ENCODE measurements at regions not wholly inside any gene's neighbourhood (a gene's known extent, or its start where the extent isn't known, plus 50 kb on each side); places are given as distances from the start of the nearest gene placed in this dataset.

DNA sequence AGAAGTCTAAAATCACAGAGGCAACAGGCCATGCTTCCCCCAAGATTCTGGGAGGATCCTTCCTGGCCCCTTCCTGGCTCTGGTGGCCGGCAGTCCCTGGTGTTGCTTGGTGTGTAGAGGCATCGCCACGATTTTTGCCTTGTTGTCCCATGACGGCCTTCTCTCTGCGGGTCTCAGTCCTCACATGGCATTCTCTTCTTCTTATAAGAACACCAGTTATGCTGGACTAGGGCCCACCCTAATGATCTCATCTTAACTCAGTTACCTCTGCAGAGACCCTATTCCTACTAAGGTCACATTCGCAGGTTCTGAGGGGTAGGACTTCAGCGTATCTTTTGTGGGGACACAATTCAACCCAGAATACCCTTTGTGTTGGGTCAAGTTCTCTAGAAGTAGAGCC, 168.0 kb downstream of the LINC00237 start:
- no peak for DNase-seq (ENCODE audit: low read depth, low spot score)

DNA sequence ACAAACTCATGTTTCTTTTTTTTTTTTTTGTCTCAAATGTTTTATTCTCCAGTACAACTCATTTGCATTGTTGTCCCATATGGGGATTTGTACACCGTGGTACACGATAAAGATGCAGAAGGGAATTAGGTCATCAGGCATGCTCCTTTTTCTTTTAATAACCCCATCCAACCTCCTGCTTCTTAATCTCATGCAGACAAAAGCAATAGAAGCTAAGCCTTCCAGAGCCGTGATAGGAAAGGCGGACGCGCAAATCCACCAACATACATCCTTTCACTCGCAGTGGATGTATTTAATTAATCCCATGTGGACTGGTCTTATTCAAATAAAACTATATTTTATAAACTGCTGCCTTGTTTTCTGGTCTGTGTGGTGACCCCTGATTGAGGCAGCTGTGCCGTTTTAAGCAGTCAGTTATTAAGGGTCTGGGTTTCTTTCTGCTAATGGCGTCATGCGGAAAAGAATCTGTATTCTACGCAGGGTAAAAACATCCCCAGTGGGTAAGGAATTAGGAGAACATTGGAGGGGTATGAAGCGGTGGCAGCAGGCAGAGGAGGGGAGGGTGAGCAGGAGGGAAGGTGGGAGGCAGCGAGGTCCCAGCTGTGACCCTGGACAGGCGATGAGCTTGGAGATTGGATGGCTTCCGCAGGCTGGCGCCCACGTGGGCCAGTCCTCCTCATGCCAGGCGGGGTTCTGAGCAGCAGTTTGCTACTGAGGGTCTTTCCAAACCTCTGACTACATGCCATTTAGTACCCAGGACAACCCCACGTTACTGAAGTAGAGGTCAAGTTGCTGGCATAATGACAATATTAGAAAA, 172.8 kb downstream of the LINC00237 start:
- DNase-seq (ENCODE audit: low read depth, low spot score): no peak

DNA sequence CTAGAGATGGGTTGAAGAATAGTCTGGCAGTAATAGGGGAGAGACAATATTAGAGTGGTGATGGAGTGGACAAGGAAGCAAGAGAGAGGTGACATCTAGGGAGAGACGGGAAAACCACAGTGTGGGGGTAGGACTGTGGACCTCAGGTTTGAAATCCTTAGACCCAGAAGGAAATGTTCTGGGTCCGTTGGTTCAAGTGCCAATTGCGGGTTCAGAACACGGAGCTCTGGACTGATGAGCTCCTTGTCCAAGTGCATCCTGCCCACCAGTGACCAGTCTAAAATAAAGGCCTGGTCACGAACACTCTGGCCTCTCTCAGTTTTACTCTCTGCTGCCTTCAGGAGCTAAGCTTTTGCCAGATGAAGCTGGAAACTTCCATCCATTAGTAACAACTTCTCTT, 174.0 kb downstream of the LINC00237 start:
- DNase-seq (ENCODE audit: low read depth, low spot score): no peak

DNA sequence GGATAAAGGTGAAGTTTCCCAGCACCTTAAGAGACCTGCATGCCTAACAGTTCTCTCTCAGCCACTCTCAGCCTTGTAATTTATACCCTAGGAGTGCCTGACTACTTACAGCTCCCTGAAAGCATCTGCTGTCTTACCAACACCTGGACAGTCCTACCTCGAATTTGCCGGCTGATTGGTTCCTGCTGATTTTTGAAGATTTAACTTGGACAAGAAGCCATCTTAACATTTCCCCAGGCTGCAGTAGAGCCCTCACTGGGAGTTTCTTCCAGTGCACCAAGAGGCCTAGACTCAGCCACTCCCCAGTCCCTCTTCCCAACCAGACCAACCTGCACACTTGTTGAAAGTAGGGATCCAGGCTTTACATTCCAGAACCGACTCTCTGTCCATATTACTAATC, 174.5 kb downstream of the LINC00237 start:
- DNase-seq (ENCODE audit: low read depth, low spot score): no peak

DNA sequence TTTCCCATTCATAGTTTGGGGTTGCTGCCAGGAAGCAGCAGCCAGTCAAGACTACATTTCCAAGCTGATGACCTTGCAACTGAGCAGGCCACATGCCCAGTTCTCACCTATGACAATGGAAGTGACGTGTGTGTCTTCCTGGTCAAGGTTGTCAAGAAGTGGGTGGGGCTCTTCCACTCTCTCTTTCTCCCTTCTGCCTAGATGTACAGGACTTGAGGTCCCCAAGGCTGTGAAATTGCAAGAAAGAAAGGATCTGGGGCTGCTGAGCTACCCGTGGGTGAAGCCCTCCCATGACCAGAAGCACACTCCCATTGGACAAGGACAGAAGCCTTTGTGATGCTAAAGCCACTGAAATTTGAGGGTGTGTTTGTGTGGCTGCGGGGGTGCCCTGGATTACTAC, 175.1 kb downstream of the LINC00237 start:
- no peak for DNase-seq (ENCODE audit: low read depth, low spot score)

DNA sequence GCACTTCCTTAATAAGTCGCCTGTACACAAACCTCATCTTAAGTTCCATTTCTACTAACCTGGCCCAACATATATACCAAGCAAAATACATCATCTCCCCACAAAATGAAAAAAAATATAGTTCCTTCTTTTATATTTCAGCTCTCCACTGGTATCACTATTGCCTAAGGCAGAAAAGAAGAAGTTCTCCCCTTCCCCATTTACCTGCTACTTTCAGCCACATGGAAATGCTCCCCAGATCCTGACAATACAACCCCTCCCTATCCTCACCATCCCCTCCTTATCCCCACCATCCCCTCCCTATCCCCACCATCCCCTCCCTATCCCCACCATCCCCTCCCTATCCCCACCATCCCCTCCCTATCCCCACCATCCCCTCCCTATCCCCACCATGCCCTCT, 175.7 kb downstream of the LINC00237 start:
- DNase-seq (ENCODE audit: low read depth, low spot score): no peak

DNA sequence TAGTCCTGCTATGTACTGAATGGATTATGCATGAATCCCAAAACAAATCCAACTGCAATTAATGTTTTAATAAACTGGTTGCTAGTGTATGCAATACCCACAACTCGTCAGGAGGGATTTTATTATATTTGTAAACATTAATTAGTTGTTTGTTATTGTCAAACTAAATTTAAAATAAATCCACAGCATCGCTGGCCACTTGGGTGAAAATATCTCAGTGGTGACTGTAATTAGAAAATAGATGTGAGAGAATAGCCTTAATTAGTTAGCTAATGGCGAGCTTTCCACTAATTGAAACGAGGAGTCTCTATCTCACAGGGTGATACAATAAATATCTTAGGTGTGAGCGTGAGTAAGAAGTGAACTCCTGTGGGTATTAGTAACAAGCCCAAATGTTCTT, 176.8 kb downstream of the LINC00237 start:
- no peak for DNase-seq (ENCODE audit: low read depth, low spot score)

DNA sequence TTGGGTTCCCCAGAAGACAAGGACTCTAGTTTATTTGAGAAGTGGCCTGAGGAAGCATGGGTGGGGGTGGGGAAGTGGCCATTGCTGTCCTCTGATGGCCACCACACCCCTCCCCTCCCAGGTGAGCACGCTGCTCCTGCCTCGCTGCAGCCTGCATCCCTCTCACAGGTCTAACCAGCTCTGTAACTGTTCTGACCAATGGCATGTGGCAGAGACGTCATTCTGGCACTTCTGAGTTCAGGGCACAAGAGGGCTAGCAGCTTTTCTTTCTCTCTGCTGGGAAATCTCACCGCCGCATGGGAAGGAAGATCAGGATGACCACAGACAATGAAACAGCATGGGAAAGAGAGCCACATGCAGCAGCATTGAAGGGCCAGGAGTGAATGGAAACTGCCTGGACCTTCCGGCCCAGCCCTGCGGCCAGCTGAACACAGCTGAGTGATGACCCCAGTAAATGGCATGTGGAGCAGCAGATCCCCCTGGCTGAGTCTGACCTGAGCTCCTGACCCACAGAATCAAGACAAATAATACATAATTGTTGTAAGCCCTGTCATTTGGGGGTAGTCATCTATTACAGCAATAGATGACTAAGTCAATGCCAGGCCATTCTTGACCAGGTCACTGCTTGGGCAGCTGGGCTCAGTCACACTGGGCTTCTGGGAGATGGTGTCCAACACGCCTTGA, 179.8 kb downstream of the LINC00237 start:
- DNase-seq (ENCODE audit: low read depth, low spot score): no peak

DNA sequence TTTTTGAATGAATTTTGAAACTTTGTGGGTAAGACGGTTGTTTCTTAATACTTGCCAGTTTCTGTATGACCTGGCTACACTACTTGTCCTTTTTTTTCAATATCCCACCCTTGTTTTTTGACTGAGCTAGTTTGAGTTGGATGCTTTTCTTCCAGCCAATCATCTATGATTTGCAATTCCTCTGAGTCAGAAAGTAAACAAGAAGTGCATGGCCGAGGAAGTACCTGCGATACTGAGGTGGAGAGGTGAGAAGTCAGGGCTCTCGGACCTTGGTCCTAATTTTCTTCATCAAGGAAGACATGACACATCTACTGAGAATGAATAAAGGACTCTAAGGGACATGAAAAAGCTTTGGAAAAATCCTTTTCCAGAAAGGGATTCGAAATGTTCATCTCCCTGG, 185.7 kb downstream of the LINC00237 start:
- DNase-seq (ENCODE audit: low read depth, low spot score): no peak

DNA sequence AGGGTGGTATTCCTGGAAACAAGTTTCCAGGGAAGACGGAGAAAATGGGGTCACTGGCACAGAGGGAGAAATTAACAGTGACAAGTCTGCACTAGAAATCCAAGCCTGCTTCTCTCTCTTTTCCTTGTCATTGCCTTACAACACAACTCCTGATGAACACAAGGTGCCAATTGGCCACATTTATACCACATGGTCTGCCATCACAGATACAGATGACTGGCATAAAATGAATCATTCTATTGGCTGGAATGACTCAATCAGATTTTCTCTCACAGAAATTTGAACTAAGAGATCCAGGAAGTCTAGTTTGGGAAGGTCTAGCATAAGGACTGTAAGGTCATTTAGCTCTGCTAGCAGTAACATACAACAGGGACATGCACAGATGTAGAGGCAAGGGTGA, 190.3 kb downstream of the LINC00237 start:
- DNase-seq (ENCODE audit: low read depth, low spot score): no peak

DNA sequence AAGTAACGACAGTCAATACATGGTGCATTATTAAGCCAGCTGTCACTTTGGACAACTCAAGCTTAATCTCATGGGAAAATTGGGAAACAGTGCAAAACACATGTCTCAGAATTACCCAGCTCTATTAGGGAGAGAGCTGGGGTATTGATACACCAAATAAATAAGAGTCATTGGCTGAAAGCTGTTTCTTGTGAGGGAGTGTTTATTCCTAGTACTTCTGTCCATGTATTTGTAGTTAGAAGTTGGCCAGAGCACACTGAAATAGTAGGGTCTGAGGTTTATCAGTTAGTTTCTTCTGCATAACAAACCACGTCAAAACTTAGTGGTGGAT, 192.0 kb upstream of the RALGAPA2 start:
- no peak for DNase-seq (ENCODE audit: low read depth, low spot score)

DNA sequence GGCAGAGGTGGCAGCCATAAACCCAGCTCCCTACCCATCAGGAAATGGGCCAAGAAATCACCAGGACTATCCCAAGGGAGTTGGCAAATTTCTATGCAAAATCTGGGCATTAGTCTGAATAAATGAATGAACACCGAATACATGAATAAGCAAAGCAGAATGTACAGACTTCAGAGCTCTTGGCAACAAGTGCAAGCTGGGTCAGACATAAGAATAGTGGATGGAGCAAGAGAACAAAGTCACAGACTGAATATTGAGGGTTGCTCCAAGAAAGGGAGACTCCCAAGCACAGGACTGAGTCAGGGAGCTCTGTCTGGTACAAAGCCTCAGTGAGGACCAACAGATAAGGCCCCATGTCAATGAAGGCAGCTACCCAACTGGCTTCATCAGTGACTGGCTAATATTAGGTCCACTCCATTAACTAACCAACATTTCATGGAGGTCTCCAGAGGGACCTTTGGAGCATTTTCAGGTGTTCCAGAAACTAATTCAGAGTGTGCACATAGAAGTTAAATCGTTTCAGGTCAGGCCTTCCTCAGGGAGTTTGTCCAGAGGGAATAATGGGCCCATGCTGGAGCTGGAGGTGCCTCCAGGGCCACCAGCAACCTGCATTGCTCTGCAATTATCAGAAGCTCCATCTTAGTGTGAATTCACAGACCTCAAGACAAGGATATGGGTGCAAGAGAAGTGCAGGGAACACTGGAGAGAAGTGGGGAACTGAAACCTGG, 191.5 kb upstream of the RALGAPA2 start:
- no peak for DNase-seq (ENCODE audit: low read depth, low spot score)

DNA sequence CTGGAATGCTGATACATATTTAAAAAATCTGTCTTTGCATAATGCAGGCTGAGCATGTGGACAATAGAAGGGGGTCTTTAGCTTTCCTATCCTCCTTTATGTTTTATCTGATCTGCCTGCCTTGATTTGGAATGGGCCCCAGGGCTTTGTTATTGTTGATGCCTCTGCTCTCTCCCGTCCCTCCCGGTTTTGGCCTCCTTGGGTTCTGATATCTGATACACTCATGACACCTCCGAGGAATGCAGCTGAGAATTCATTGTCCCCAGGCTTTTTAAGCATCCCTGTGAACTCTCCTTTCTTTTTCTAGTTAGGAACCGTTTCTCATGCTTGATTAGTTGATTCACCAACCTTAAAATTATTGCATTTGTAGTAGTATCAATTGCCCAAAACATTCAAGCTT, 185.5 kb upstream of the RALGAPA2 start:
- DNase-seq (ENCODE audit: low read depth, low spot score): no peak

DNA sequence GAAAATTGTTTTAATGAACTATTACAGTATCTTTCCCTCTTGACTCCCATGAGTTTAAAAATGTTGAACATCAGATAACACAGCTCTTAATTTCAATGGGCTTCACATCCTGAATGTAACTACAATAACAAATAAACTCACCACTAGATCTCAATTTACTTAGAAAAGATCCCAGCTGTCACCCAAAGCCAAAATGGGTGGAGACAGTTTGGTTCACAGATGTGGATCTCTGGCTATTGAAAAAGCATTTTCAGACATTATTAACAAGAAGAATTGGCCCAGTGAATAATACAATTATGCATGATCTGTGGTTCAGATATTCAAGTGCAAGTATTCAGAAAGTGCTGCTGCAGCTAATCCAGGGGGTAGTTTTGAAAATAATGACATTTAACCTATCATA, 184.7 kb upstream of the RALGAPA2 start:
- DNase-seq (ENCODE audit: low read depth, low spot score): no peak

DNA sequence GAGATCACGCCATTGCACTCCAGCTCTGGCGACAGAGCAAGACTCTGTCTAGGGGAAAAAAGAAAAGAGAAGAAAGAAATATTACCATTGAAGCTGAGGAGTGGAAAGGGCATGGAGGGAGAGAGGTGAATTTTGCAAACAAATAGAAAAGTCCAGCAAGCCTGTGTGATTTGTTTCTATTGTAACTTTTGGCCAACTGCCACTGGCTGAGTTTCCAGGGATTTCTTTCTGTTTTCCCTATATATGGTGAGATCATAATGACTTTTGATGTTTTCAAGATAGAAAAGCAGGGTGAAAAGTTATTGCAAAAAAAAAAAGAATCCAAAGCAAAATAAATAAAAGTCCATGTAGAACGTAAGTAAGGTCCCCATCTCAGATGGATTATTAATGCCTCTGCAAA, 184.2 kb upstream of the RALGAPA2 start:
- no peak for DNase-seq (ENCODE audit: low read depth, low spot score)

DNA sequence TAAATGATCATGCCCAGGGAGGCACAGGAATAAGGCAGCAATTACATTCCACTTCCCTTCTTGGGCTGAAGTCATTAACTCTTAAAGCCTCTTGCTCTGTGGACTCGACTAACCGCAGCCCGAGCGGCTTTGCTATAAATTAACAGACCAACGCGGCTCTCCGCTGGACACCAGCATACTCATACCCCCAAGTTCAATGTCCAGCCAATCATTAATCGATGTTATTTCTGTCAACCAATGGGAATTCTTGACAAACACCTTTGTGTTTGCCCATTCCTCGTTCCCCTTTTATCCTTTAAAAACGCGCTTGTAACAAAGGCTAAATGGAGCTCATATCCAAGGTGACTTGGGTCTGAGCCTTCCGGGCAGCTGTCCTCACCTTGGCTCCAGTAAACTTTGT, 183.1 kb upstream of the RALGAPA2 start:
- no peak for DNase-seq (ENCODE audit: low read depth, low spot score)

DNA sequence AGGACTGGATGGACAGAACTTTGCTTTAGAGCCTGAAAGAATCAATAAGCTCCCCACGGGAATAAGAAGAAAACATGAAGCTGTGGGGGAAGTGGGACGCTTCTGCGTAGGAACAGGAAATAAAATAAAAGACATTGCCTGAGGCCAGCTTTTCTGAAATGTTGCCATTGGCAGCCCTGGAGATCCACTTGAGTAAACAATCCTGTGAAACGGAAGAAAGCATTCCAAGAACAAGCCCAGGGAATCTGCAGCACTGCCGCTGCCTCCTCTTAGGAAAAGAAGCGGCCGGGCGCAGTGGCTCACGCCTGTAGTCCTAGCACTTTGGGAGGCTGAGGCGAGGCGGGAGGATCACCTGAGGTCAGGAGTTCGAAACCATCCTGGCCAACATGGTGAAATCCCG, 182.3 kb upstream of the RALGAPA2 start:
- DNase-seq (ENCODE audit: low read depth, low spot score): no peak

DNA sequence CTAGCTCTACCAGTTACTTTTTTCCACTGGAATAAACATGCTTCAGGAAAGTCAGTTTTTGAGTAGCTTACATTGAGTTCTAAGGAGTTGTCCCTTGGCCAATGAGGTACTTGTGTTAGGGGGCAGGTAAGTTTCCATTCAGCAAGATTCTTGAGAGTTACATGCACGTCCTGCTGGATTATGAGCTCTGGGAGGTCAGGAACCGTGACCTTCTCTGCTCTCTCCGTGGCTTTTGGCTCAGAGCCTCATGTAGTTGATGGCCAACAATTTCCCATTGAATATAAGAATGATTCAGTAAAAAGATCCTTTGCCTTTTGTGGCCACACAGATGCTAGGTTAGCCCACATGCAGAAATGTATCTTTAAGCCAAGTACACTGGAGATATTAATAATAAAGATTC, 181.8 kb upstream of the RALGAPA2 start:
- no peak for DNase-seq (ENCODE audit: low read depth, low spot score)

DNA sequence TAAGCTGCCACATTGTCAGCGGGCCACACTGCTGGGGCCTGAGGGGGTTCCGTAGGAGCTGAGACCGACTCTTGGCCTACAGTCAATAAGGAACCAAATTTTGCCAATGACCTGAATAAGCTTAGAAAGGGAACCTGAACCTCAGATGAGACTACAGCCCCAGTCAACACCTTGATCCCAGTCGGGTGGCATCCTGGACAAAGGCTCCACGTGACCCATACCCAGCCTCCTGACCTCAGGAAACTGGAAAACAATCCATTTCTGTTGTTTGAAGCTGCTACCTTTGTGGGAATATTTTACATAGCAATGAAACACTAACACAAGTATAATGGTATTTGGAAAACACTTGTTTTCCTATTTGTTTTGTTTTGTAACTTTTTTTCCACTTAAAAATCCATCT, 179.9 kb upstream of the RALGAPA2 start:
- DNase-seq (ENCODE audit: low read depth, low spot score): no peak

DNA sequence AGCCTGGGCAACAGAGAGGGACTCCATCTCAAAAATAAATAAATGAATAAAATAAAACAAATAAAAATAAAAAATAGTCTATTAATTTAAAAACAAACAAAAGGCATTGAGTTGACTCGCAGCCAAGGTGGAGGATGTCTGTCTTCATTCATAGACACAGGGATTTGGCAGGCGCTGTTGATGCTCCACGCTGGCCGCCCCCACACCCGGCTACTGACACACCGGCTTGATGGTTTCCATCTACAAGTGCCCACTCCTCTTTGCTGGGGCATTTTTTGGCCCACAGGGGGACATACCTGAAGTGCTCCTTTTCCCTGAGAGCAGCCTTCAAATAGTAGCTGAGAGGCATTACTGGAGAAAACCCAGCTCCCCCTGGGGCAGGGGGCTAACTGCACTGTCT, 178.3 kb upstream of the RALGAPA2 start:
- DNase-seq (ENCODE audit: low read depth, low spot score): no peak

DNA sequence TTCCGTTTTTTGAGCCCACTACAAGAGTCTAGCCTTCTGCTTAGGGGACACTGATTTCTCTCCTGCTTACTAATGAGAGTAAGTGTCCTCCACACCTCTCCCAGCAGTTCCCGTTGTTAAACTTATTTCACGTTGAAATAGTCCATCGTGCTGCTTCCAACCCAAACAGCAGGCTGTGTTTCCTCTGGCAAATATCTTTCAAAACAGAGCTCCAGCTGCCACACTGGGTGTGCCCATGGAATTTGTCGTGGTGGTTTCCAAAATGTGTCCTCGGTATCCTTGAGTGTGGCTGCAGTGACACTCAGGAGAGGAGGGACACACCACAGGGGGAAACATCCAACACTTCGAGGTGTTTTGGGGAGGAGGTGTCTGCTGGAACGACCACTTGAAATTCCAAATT, 176.5 kb upstream of the RALGAPA2 start:
- no peak for DNase-seq (ENCODE audit: low read depth, low spot score)

DNA sequence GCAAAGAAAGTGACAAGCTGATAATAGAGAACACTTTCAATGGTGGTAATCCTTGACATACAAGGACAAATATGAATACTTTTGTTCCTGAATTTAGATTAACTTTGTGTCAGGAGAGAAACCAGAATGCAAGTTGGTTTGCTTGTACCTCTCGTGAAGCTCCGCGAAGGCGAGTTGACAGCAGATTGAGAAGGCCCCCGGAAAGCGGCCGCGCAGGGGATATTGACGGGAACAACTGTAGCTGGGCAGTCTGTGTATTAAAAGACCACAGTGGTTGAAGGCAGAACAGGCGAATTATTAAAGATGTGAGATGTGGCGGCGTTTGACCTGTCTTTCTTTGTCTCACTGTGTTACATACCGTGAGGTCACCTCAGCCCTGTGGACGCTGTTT, 175.8 kb upstream of the RALGAPA2 start:
- no peak for DNase-seq (ENCODE audit: low read depth, low spot score)

All from activated CD4-positive, CD25-positive, alpha-beta regulatory T cell treated with anti-CD3 and anti-CD28 coated beads, Interleukin-2, amount 50 U/mL, for 16 hours (primary cell).